H9 (cell line): ENCODE measurements at regions not wholly inside any gene's neighbourhood (a gene's known extent, or its start where the extent isn't known, plus 50 kb on each side); places are given as distances from the start of the nearest gene placed in this dataset.

Source experiments
- DNase-seq: peaks from one replicate; pipeline ENCODE4 v3.0.0-alpha.2; 2017
- H2AFZ ChIP-seq: one replicate; pipeline ENCODE4 v1.6.1; 2013; ENCODE audit warnings: mild to moderate bottlenecking, low read length, control low read depth, moderate library complexity
- H2AK5ac ChIP-seq: 2 replicates; pipeline ENCODE4 v1.6.1; 2013; ENCODE audit warnings: low read length, control low read depth, mixed read lengths; ENCODE audit not compliant: insufficient read length
- H2BK120ac ChIP-seq: one replicate; pipeline ENCODE4 v1.6.1; 2013; ENCODE audit warnings: low read depth, mild to moderate bottlenecking, low read length, control low read depth, inconsistent platforms; ENCODE audit not compliant: poor library complexity, severe bottlenecking
- H2BK12ac ChIP-seq: 2 replicates; pipeline ENCODE4 v1.6.1; 2013; ENCODE audit warnings: low read length, control low read depth, mixed read lengths, low read depth; ENCODE audit not compliant: insufficient read length
- H2BK15ac ChIP-seq: 2 replicates; pipeline ENCODE4 v1.6.1; 2013; ENCODE audit warnings: low read depth, low read length, control low read depth
- H2BK20ac ChIP-seq: one replicate; pipeline ENCODE4 v1.6.1; 2013; ENCODE audit warnings: low read depth, mild to moderate bottlenecking, low read length, control low read depth, inconsistent platforms; ENCODE audit not compliant: poor library complexity, severe bottlenecking
- H2BK5ac ChIP-seq: 2 replicates; pipeline ENCODE4 v1.6.1; 2013; ENCODE audit warnings: low read length, control low read depth, mixed read lengths; ENCODE audit not compliant: insufficient read length
- H3K14ac ChIP-seq: 2 replicates; pipeline ENCODE4 v1.6.1; 2013; ENCODE audit warnings: low read length, control low read depth; ENCODE audit not compliant: insufficient read depth
- H3K18ac ChIP-seq: 2 replicates; pipeline ENCODE4 v1.6.1; 2013; ENCODE audit warnings: low read depth, mild to moderate bottlenecking, mixed read lengths, low read length, control low read depth; ENCODE audit not compliant: insufficient read length
- H3K23ac ChIP-seq: 2 replicates; pipeline ENCODE4 v1.6.1; 2013; ENCODE audit warnings: low read length, control low read depth, mixed read lengths, low read depth; ENCODE audit not compliant: insufficient read length
- H3K23me2 ChIP-seq: 2 replicates; pipeline ENCODE4 v1.6.1; 2013; ENCODE audit warnings: low read depth, mild to moderate bottlenecking, mixed read lengths, low read length, control low read depth; ENCODE audit not compliant: insufficient read length, poor library complexity, severe bottlenecking
- H3K27ac ChIP-seq: 2 replicates; pipeline ENCODE4 v1.5.1; 2013; ENCODE audit warnings: low read length, control low read depth, mixed read lengths, low read depth; ENCODE audit not compliant: insufficient read length
- H3K27me3 ChIP-seq: 2 replicates; pipeline ENCODE4 v1.6.1; 2013; ENCODE audit warnings: low read length, control low read depth, inconsistent platforms; ENCODE audit not compliant: insufficient read depth
- H3K4ac ChIP-seq: 2 replicates; pipeline ENCODE4 v1.6.1; 2013; ENCODE audit warnings: low read depth, mild to moderate bottlenecking, control low read depth, inconsistent platforms, low read length, moderate library complexity
- H3K4me1 ChIP-seq: 2 replicates; pipeline ENCODE4 v1.6.1; 2013; ENCODE audit warnings: low read length, control low read depth, inconsistent platforms; ENCODE audit not compliant: insufficient read depth
- H3K4me2 ChIP-seq: 2 replicates; pipeline ENCODE4 v1.6.1; 2013; ENCODE audit warnings: low read length, control low read depth, mixed read lengths; ENCODE audit not compliant: insufficient read length, insufficient read depth
- H3K56ac ChIP-seq: 2 replicates; pipeline ENCODE4 v1.6.1; 2013; ENCODE audit warnings: low read depth, mild to moderate bottlenecking, mixed read lengths, low read length, control low read depth; ENCODE audit not compliant: insufficient read length
- H3K79me1 ChIP-seq: 2 replicates; pipeline ENCODE4 v1.6.1; 2013; ENCODE audit warnings: low read depth, mild to moderate bottlenecking, moderate library complexity, low read length, control low read depth, inconsistent platforms; ENCODE audit not compliant: insufficient read depth, poor library complexity, severe bottlenecking
- H3K79me2 ChIP-seq: 2 replicates; pipeline ENCODE4 v1.6.1; 2013; ENCODE audit warnings: low read length, control low read depth, inconsistent platforms; ENCODE audit not compliant: insufficient read depth
- H3K9ac ChIP-seq: 2 replicates; pipeline ENCODE4 v1.6.1; 2013; ENCODE audit warnings: low read length, control low read depth, mixed read lengths; ENCODE audit not compliant: insufficient read length; ENCODE audit errors: extremely low read depth
- H3K9me3 ChIP-seq: one replicate; pipeline ENCODE4 v1.6.1; 2013; ENCODE audit warnings: low read depth, low read length, inconsistent platforms; ENCODE audit not compliant: control insufficient read depth
- H3T11ph ChIP-seq: one replicate; pipeline ENCODE4 v1.6.1; 2013; ENCODE audit warnings: mild to moderate bottlenecking, low read length, control low read depth, inconsistent platforms
- H4K20me1 ChIP-seq: one replicate; pipeline ENCODE4 v1.6.1; 2013; ENCODE audit not compliant: control insufficient read depth, insufficient read length, insufficient read depth
- H4K5ac ChIP-seq: 2 replicates; pipeline ENCODE4 v1.6.1; 2013; ENCODE audit warnings: low read depth, mild to moderate bottlenecking, mixed read lengths, low read length, control low read depth; ENCODE audit not compliant: insufficient read length
- H4K8ac ChIP-seq: replicated peaks from 2 replicates; pipeline ENCODE4 v1.6.1; 2013; ENCODE audit warnings: low read length, control low read depth, mixed read lengths, low read depth; ENCODE audit not compliant: insufficient read length
- H4K91ac ChIP-seq: 2 replicates; pipeline ENCODE4 v1.6.1; 2013; ENCODE audit warnings: low read depth, mild to moderate bottlenecking, moderate library complexity, mixed read lengths, low read length, control low read depth; ENCODE audit not compliant: insufficient read length
- H3K27ac Mint-ChIP-seq, 3 experiments: 2 replicates in 2 of 3; 3 replicates in 1 of 3; pipeline ENCODE4 v1.8.0; 2020 to 2021; ENCODE audit warnings: mixed read lengths in 3 of 3, mild to moderate bottlenecking in 1 of 3, moderate library complexity in 1 of 3
- H3K27me3 Mint-ChIP-seq: 2 replicates; pipeline ENCODE4 v1.8.0; 2021; ENCODE audit warnings: low read depth, mild to moderate bottlenecking, moderate library complexity, mixed read lengths
- H3K36me3 Mint-ChIP-seq, 3 experiments: 2 replicates in 2 of 3; 3 replicates in 1 of 3; pipeline ENCODE4 v1.8.0; 2020 to 2021; ENCODE audit warnings: low read depth in 3 of 3, mixed read lengths in 3 of 3; ENCODE audit not compliant: insufficient read depth in 1 of 3
- H3K4me1 Mint-ChIP-seq, 2 experiments: 2 replicates each; pipeline ENCODE4 v1.8.0; 2020; ENCODE audit warnings: mixed read lengths in 2 of 2
- H3K4me3 Mint-ChIP-seq, 2 experiments: 2 replicates in 1 of 2; 3 replicates in 1 of 2; pipeline ENCODE4 v1.8.0; 2020 to 2021; ENCODE audit warnings: mild to moderate bottlenecking in 2 of 2, mixed read lengths in 2 of 2, moderate library complexity in 1 of 2
- H3K9me3 Mint-ChIP-seq, 2 experiments: 2 replicates in 1 of 2; 3 replicates in 1 of 2; pipeline ENCODE4 v1.8.0; 2020; ENCODE audit warnings: mild to moderate bottlenecking in 2 of 2, mixed read lengths in 2 of 2, moderate library complexity in 1 of 2
- whole genome bisulfite sequencing: extraction: QIAGEN DNeasy Blood & Tissue Kit; methylation state at CpG from one replicate; pipeline ENCODE4 v1.1.7; 2013; ENCODE audit warnings: missing lambda C conversion rate, low lambda C conversion rate, mixed read lengths; ENCODE audit not compliant: insufficient read length; ENCODE audit errors: extremely low coverage; 5-methylcytosine and 5-hydroxymethylcytosine counted together
- TF ChIP-seq, protein P1 (sequence below): fragments of 200-600 bp; sonication (generic); conservative IDR thresholded peaks from 3 replicates; pipeline ENCODE4 v1.8.0; 2021; ENCODE audit warnings: antibody characterized with exemption, mild to moderate bottlenecking

- Histone ChIP-seq H3K9ac (no peak overlapping the region), H3K9me3 (no peaks in the 10 kb centered on the region), H2BK120ac (no peak overlapping the region), H3K27ac (no peak overlapping the region), H3K23ac (no peak overlapping the region), H3K14ac (no peak overlapping the region), H4K5ac (no peak overlapping the region), H3K23me2 (no peaks in the 10 kb centered on the region), H2BK15ac (no peak overlapping the region), H4K20me1 (no peaks in the 10 kb centered on the region), H3K4me2 (no peak overlapping the region), H3K79me2 (no peaks in the 10 kb centered on the region), H3K18ac (no peak overlapping the region), H3K4me1 (no peaks in the 10 kb centered on the region), H2AFZ (no peak overlapping the region), H3T11ph (no peak overlapping the region), H2BK20ac (no peak overlapping the region), H3K27me3 (no peaks in the 10 kb centered on the region), H2BK5ac (no peak overlapping the region), H3K4ac (no peak overlapping the region), H3K79me1 (no peaks in the 10 kb centered on the region), H4K8ac (no peak overlapping the region), H3K56ac (no peak overlapping the region), H4K91ac (no peak overlapping the region), H2AK5ac (no peak overlapping the region), H2BK12ac (no peak overlapping the region)
- Mint-ChIP-seq H3K27me3 (no peaks in the 10 kb centered on the region), H3K27ac (no peak overlapping the region), H3K4me1 (no peaks in the 10 kb centered on the region), H3K4me3 (no peak overlapping the region), H3K9me3 (no peaks in the 10 kb centered on the region; a peak in 1 of 5 replicates), H3K36me3 (no peaks in the 10 kb centered on the region)
- DNase-seq = no peak
- TF ChIP-seq, protein P1, sequence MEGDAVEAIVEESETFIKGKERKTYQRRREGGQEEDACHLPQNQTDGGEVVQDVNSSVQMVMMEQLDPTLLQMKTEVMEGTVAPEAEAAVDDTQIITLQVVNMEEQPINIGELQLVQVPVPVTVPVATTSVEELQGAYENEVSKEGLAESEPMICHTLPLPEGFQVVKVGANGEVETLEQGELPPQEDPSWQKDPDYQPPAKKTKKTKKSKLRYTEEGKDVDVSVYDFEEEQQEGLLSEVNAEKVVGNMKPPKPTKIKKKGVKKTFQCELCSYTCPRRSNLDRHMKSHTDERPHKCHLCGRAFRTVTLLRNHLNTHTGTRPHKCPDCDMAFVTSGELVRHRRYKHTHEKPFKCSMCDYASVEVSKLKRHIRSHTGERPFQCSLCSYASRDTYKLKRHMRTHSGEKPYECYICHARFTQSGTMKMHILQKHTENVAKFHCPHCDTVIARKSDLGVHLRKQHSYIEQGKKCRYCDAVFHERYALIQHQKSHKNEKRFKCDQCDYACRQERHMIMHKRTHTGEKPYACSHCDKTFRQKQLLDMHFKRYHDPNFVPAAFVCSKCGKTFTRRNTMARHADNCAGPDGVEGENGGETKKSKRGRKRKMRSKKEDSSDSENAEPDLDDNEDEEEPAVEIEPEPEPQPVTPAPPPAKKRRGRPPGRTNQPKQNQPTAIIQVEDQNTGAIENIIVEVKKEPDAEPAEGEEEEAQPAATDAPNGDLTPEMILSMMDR = no peak
- WGBS = no CpG with 5 or more reads among the region's 2 CpGs
These were observed 498.7 kb upstream of the CBLB start for GRCh38 chr3:106367496-106367895.
